OCI-LY7 (cell line): ENCODE measurements at regions not wholly inside any gene's neighbourhood (a gene's known extent, or its start where the extent isn't known, plus 50 kb on each side); places are given as distances from the start of the nearest gene placed in this dataset.

Experiments
- BruUV-seq: library from RNA; stranded (reverse); fragments of 400-500 nt; replicated peaks from 2 replicates; lab custom pipeline; 2021; lab: Mats Ljungman, UMichigan
- CTCF ChIA-PET: fragments of 300-600 bp; sonication (Branson Sonifier 250); formaldehyde crosslinking; loops from one replicate; lab custom pipeline; 2022; ENCODE audit warnings: antibody characterized with exemption; ENCODE audit not compliant: unreplicated experiment; lab: Charles Lee
- POLR2A ChIA-PET: fragments of 300-600 bp; sonication (Branson Sonifier 250); formaldehyde crosslinking; loops from one replicate; lab custom pipeline; 2022; ENCODE audit warnings: antibody characterized with exemption; lab: Charles Lee
- DNase-seq: peaks from one replicate; pipeline ENCODE4 v3.0.0-alpha.2; 2015; ENCODE audit warnings: low spot score
- H2AFZ ChIP-seq: fragments of 200-600 bp; sonication (generic), shearing (Covaris generic); 2 replicates; pipeline ENCODE4 v1.6.1; 2014; ENCODE audit warnings: mild to moderate bottlenecking, antibody characterized with exemption, low read length, moderate library complexity
- H3K27ac ChIP-seq: fragments of 200-600 bp; sonication (generic); 2 replicates; pipeline ENCODE4 v1.5.1; 2014; ENCODE audit warnings: mixed run types, low read depth, mild to moderate bottlenecking, moderate library complexity, low read length, inconsistent platforms; ENCODE audit not compliant: poor library complexity, severe bottlenecking
- H3K36me3 ChIP-seq: fragments of 200-600 bp; sonication (generic); 2 replicates; pipeline ENCODE4 v1.6.1; 2014; ENCODE audit warnings: mild to moderate bottlenecking, antibody characterized with exemption, low read length, moderate library complexity, mixed read lengths; ENCODE audit not compliant: insufficient read depth
- H3K4me1 ChIP-seq: fragments of 200-600 bp; sonication (generic); 2 replicates; pipeline ENCODE4 v1.5.1; 2014; ENCODE audit warnings: mild to moderate bottlenecking, low read length; ENCODE audit not compliant: insufficient read depth, poor library complexity, severe bottlenecking
- H3K4me2 ChIP-seq: fragments of 200-600 bp; sonication (generic); 2 replicates; pipeline ENCODE4 v1.6.1; 2014; ENCODE audit warnings: mild to moderate bottlenecking, low read length
- H3K4me3 ChIP-seq: fragments of 200-600 bp; sonication (generic); 2 replicates; pipeline ENCODE4 v1.5.1; 2014; ENCODE audit warnings: mild to moderate bottlenecking, low read depth, low read length; ENCODE audit not compliant: poor library complexity, severe bottlenecking
- H3K79me2 ChIP-seq: fragments of 200-600 bp; sonication (generic); 2 replicates; pipeline ENCODE4 v1.6.1; 2016; ENCODE audit warnings: low read depth, mild to moderate bottlenecking, low read length, moderate library complexity, mixed read lengths; ENCODE audit not compliant: insufficient read depth
- H3K9me2 ChIP-seq: fragments of 200-600 bp; sonication (generic); 2 replicates; pipeline ENCODE4 v1.6.1; 2016; ENCODE audit warnings: mild to moderate bottlenecking, low read length, mixed read lengths; ENCODE audit not compliant: insufficient read depth
- H3K9me3 ChIP-seq: fragments of 200-600 bp; sonication (generic); 2 replicates; pipeline ENCODE4 v1.6.1; 2014; ENCODE audit warnings: mild to moderate bottlenecking, mixed run types, low read length, mixed read lengths
- H4K20me1 ChIP-seq: fragments of 200-600 bp; sonication (generic); 2 replicates; pipeline ENCODE4 v1.6.1; 2014; ENCODE audit warnings: mild to moderate bottlenecking, antibody characterized with exemption, low read length, moderate library complexity, mixed read lengths; ENCODE audit not compliant: insufficient read depth
- CTCF ChIP-seq: fragments of 200-600 bp; sonication (generic); conservative IDR thresholded peaks from 2 replicates; pipeline ENCODE4 v1.5.1; 2014; ENCODE audit warnings: mild to moderate bottlenecking, antibody characterized with exemption, low read length, moderate library complexity, mixed read lengths
- EZH2phosphoT487 ChIP-seq: fragments of 200-600 bp; sonication (generic); IDR thresholded peaks from 2 replicates; pipeline ENCODE4 v1.6.1; 2018; ENCODE audit warnings: low read depth, borderline replicate concordance, mild to moderate bottlenecking, mixed run types, antibody characterized with exemption, low read length, moderate library complexity, mixed read lengths
- intact Hi-C: fragments of 100-400 bp; cut with micrococcal nuclease; formaldehyde crosslinking; loops from one replicate; pipeline ENCODE4 v1.10.0; 2022; ENCODE audit not compliant: unreplicated experiment

GRCh38 chr17:72414967-72415853, 294.4 kb downstream of the SOX9 start:
- no peaks in the 10 kb centered on the region for H3K36me3 ChIP-seq
- intact Hi-C loops, result no loop called here
- H3K4me3 ChIP-seq, result no peak overlapping the region

GRCh38 chr17:72416054-72416675, 295.3 kb downstream of the SOX9 start:
- ChIA-PET POLR2A (no interaction called here), CTCF (no interaction called here)
- Histone ChIP-seq H3K36me3 (no peaks in the 10 kb centered on the region), H4K20me1 (no peaks in the 10 kb centered on the region), H3K79me2 (no peaks in the 10 kb centered on the region), H2AFZ (no peak overlapping the region), H3K4me3 (no peak overlapping the region), H3K4me2 (no peak overlapping the region), H3K4me1 (no peaks in the 10 kb centered on the region), H3K9me3 (peaks cover 15% of the 10 kb centered on the region; the same call in 1 of the 2 replicates), H3K27ac (no peak overlapping the region), H3K9me2 (no peaks in the 10 kb centered on the region)
- TF ChIP-seq EZH2phosphoT487, result no peak
- TF ChIP-seq CTCF, result no peak
- intact Hi-C loops, result no loop called here
- no TSS peak for BruUV-seq
- no peak for DNase-seq

More at GRCh38 chr17:72414967-72415853, 294.4 kb downstream of the SOX9 start:
- Histone ChIP-seq H3K27ac (no peak overlapping the region), H3K9me2 (no peaks in the 10 kb centered on the region), H2AFZ (no peak overlapping the region), H4K20me1 (no peaks in the 10 kb centered on the region), H3K9me3 (peaks cover 15% of the 10 kb centered on the region; the same call in 1 of the 2 replicates), H3K79me2 (no peaks in the 10 kb centered on the region), H3K4me1 (no peaks in the 10 kb centered on the region), H3K4me2 (no peak overlapping the region)
- DNase-seq, result no peak
- CTCF ChIA-PET, result no interaction called here
- no TSS peak for BruUV-seq
- TF ChIP-seq CTCF, result no peak
- no peak for TF ChIP-seq EZH2phosphoT487
- POLR2A ChIA-PET, result interaction anchor here (0.6 kb wide), 1 partner anchor 455 kb away, joined by 3 read pairs; no protein-coding TSS in a partner anchor
